Stimulated activated CD8-positive, alpha-beta memory T cell treated with anti-CD3 and anti-CD28 coated beads, Interleukin-2, amount 100 ng/mL, for 48 hours (primary cell): ENCODE measurements at regions not wholly inside any gene's neighbourhood (a gene's known extent, or its start where the extent isn't known, plus 50 kb on each side); places are given as distances from the start of the nearest gene placed in this dataset.
A peak's percentile ranks its signal among the peaks of the same experiment; 100 is the strongest.
"Not testable (repeated sequence)": the region's sequence is repeated elsewhere in the genome, so short reads cannot be mapped to it uniquely, and the experiment has no call there.

ENCODE experiments used
- DNase-seq, 2 donors: peaks; one replicate each; pipeline ENCODE4 v3.0.0-alpha.2; 2020; ENCODE audit warnings: low read depth in 2 of 2

DNA sequence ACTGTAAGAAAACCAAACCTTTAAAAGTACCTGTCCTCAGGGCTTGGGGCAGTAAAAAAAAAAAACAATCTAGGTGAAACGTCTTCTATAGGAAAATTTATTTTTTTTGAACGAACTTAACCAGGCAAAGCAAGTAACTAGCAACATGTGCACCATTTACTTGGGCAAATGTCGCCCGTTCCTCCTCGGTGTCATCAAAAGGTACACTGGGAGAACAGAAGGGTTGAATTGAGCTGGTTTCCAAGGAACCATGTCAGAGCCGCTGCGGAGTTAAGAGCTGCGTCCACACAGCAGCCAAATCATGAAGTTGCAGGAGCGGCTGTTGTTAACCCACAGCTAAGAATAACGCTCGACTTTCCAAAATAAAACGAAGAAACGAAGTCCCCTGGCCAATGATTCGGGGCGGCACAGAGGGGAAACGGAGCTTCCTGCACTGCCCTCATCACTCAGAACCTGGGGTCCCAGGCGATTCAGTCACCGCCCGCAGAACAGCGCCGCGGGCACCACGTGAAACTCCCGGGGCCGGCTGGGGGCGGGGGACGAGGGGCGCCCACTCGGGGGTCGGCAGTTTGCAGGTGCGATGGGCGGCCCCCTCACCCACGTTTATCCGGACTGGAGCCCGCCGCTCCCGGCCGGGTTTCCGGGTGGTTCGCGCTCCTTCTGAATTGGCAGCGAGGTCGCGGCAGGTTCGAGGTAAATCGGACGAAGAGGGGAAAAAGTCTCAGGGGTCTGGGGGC lies 53.6 kb upstream of the PLGLB1 start:
- peak; percentile 22 to 30 for DNase-seq

DNA sequence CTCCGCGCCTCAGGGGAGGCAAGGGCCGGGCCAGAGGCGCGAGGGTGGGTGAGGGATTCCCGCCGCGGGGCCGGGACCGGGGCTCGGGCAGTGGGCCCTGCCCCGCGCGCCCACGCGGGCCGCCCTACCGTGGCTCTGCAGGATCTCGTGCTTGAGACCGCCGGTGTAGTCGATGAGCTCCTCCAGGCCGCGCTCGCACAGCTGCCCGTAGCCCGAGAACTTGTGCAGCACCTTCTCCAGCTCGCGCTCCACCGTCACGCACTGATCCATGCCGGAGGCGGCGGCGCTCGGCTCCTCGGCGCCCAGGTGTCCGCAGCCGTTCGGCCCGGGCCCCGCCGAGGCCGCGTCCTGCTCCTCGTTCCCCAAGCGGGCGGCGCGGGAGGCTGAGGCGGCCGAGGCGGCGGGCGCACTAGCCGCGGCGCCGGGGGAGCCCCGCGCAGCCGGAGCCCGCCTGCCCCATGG lies 54.2 kb upstream of the PLGLB1 start:
- peak; percentile 22 to 40 for DNase-seq

DNA sequence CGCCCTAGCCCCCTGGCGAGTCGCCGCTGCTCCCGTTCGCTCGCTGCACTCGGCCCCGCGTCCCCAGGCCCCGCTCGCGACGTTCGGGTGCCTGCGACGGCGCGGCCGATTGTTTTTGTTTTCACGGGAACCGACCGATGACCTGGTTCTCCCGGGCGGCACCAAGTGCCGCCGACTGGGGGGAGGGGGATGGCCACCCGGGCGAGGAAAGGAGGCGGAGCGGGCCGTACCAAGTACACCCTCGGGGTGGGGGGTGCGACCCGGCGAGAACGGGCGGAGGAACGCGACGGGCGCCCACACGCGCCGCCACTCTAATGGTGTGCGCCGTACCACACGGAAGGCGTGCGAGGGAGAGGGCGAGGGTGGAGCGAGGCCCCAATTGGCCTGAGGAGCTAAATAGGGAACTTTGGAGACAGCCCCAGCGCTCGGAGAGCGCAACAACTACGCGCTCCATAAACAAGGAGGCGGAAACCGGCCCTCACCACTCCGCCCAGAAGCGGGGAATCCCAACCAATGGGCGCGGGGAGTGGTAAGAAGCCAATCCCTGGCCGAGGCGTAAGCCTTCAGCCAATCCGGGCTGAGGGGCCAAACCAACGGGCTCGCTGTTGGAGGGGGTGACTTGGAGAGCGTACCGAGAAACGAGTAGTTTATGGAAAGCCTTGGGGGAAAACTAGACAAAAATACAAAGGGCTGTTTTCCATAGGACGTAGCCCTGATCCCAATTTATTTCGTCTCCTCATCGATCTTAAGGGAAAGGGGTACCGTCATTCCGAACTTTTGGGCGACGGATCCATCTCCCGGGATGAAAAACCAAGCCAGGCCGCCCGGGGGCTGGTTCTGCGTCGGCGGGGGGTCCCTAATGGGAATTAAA lies 54.8 kb upstream of the PLGLB1 start:
- peak; percentile 76 to 88 for DNase-seq

DNA sequence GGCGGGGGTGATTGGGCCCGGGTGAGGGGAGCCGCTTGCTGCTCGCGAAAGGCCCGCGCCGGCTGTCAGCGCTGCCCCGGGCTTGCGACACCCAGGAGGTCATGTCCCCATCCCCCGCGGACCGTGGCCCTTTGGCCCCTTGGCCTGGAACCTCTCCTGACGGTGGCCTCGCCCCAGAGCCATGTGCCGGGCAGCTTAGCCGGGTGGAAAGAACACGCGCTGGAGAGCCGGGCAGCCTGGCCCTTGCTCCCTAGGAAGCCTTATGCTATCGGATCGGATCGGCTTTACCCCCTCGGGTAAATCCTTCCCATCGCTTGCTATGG lies 55.4 kb upstream of the PLGLB1 start:
- not testable (repeated sequence) for DNase-seq

DNA sequence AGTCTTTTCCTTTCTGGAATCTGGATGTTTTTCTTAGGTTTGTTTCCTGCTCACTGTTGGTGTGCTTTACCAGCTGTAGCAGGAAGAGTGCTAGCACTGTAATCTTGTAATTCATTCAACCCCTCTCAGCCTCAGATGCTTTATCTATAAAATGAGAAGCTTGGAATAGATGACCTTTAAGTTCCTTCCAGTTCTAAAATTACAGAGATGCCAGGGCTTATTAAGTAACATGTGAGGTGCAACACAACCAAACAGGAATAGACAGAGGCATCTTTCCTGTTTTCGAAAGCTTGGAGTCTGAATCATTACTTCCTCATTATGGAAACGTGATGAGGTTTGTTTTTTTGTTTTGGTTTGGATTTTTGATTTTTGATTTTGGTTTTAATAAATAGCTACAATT lies 60.1 kb upstream of the PLGLB1 start:
- DNase-seq: not testable (repeated sequence)

DNA sequence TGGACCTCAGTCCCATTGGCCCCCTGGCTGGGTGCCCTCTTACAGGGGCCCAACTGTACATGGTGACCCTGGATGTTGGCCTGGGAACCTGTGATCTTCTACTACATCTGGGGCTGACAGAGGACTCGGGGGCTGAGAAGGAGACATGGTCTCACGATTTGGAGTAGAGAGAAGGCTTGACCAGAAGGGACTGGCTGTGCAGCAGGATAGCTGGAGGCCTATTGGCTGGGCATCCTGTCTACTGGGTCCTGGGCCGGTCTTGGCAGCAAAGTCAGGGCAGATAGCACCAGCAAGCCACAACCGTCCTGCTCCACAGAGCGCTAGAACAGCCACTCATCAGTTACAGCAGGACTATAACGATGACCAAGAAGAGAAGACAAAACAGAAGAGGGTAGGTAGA lies 66.4 kb upstream of the PLGLB1 start:
- not testable (repeated sequence) for DNase-seq

DNA sequence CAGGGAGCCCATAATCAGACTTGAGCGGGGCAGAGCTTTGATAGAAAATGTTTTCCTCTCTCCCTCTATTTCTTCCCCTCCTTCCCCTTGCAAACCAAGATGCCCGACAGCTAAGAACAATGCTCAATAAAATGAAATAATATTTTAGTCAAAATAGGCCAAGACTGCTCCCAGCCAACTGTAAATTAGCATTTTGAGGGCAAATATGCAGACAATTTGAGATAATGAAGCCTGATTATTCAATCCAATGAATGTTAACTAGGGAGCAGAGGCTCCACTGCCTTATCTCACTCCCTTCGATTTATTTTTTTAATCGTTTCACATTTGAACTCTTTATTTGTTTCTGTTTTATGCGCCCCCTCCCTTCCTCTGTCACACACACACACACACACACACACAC lies 67.8 kb upstream of the PLGLB1 start:
- not testable (repeated sequence) for DNase-seq

DNA sequence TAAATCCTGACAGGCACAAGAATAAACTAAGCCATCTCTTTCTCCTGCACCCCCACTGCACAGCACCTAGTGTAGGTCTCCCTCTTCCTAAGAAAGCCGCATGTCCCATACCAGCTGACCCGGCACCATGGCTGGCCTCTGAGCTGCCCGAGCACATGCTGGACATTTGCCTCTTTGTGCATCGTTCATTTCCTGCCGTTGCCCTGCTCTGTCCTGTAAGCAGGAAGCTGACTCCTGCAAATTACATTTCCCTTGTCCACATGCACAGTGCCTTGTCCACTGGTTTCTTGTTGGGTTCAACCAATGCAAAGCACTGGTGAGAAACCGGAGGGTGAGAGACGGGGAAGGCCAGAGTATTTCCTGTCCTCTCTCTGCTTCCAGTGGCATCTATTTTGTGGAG lies 71.6 kb upstream of the PLGLB1 start:
- not testable (repeated sequence) for DNase-seq

DNA sequence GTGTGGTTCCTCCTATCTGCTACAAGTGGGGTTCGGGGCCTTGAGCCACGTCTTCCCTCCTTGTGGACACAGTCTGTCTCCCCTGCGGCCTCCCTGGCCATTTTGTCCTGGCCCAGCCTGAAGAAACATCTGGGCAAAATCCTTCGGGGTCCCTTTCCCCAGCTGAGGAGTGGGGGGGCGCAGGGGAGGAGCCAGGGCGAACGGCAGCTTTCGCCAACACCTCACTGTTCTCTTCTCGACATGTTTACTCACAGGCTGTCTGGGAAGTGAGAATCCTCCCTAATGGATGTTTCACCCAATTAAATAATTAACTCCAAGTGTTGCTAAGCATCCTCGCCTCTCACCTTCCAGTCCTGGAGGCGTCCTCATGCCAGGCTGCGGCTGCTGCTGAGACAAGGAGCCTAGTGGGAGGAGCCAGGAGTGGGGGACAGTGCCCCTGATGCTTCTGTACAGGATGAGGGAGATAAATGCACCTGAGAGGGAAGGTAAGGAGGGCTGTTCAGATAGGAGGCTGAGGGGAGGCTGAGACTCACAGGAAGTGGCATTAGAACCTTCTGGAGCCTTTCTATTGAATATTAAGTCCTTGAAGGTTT lies 72.4 kb upstream of the PLGLB1 start:
- not testable (repeated sequence) for DNase-seq

DNA sequence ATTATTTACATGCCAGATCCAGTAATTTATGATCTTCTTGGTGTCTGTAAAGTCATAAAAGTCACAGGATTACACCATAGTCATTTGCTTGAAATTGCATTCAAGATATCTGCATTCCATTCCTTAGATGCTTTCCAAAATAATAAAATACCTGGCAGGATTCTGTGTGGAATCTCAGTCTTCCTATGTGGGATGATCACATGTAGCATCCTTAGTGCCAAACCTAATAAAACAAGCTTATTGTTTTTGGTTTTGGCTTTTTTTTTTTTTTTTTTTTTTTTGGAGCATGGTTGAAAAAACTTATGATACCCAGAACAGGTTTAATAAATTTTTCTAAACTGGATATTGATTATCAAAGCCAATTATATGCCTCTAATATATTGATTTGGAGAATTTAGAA lies 74.2 kb upstream of the PLGLB1 start:
- DNase-seq: not testable (repeated sequence)

DNA sequence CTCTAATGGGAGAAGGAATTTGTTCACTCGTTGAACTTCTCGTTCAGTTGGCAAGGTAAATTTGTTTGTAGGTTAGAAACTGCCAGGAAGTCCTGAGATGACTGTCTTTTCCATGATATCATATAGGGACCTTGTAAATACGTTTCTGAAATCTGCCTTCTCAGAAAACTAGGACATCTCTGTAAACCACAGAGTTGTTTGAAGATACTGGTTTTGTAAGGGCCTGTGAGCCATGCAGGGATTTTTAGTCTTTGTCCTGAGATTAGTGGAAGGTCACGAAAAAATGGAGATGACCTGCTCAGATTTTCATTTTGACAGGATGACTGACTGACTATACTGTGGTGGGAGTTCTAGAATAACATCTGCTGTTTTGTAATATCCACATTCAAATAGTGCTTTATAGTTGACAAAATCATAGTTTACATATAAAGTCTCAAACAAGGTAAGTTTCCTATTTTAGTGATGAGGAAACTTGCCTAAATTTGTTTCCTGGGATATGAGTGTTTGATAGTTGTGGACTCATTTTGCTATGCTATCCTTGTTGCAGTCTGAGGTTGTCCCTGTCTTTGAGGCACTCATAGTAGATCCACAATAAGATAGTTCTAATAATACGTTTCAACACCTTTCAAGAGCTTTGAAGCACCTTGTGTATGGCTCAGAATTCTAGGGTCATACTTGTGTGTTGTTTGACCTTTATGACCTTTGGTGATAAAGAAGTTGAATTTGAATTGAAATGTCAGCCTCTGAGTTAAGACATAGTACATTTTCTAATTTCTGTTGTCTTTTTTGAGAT lies 107.3 kb upstream of the PLGLB1 start:
- not testable (repeated sequence) for DNase-seq

DNA sequence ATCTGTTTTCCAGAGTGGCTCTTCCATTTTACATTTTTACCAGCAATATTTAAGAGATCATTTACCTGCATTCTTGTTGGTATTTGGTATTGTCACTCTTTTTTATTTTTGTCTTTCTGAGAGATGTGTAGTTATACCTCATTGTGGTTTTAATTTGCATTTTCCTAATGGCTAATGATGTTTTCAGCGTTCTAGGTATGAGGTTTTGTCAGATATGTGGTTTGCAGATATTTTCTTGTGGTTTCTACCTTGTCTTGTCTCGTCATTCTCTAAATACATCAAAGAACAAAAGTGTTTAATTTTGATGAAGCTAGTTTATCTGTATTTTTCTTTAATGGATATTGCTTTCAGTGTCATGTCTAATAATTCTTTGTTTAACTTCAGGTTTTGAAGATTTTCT lies 110.9 kb upstream of the PLGLB1 start:
- not testable (repeated sequence) for DNase-seq

DNA sequence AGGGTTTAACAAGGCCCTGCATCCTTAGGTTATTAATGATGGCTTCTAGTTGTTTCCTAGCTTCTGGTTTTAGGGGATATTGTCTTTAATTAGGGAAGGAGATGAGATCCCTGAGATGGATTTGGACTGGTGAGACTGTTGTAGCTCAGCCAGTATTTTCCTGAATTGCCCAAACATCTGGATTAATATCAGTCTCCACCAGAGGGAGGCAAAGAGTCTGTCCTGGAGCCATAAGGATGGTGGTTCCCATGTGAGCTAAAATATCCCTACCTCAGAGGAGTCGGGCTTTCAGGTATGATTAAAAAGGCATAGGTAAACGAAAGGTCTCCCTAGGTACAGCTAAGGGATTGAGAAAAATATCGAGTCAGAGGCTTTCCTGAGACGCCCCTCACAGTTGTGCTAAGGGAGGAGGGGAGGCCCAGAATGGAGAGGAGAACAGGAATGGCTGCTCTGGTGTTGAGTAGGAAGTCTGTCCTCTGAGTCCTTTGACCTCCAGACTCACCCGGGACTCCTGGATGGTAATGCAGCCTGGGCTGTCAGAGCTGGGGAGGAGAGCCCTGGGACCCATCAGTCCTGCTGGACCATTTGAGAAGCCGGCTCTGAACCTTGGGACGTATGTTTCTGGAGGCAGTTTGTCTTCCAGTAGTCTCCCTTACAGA lies 130.3 kb upstream of the PLGLB1 start:
- not testable (repeated sequence) for DNase-seq

DNA sequence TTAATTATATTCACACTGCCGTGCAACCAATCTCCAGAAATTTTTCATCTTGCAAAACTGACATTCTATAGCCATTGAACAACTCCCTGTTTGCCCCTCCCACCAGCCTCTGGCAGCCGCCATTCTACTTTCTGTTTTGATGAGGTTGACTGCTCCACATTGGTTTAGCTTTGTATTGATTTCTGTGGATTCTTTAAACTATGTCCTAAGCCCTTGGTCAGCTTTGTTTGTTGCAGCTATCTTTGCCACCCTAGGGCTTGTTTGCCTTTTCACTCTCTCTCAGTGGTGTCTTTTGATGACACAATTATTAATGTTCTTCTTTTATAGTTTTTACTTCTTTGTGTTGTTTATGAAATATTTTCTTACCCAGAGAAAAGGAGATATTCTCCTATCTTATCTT lies 152.8 kb upstream of the PLGLB1 start:
- not testable (repeated sequence) for DNase-seq

DNA sequence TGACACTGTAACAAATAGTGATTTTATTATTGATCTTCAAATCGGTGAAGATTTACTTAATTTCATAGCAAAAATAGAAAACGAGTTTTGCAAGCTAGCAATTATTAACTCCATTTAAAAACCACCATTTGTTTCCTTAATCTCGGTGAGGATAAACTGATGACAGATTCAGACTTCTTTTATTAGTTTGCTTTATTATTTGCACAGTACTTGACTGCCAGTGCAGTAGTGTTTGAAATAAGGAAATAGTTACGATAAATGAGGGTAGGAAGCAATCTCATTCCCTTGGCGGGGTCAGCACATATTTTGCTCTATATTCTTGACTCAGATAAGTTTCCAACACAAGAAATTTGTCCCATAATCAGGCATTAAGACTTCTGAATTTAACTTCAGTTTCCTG lies 161.7 kb upstream of the PLGLB1 start:
- not testable (repeated sequence) for DNase-seq

DNA sequence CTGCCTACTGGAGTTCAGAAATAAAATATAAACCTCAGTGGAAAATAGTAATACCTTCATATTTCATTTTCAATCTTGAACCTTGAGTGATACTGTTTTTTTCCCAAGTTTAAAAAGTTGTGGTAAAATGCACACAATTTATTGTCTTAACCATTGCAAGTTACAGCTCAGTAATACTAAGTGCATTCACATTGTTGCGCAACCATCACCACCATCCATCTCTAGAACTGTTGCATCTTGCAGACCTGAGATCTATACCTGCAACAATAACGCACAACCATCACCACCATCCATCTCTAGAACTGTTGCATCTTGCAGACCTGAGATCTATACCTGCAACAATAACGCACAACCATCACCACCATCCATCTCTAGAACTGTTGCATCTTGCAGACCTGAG lies 162.6 kb upstream of the PLGLB1 start:
- DNase-seq: not testable (repeated sequence)

DNA sequence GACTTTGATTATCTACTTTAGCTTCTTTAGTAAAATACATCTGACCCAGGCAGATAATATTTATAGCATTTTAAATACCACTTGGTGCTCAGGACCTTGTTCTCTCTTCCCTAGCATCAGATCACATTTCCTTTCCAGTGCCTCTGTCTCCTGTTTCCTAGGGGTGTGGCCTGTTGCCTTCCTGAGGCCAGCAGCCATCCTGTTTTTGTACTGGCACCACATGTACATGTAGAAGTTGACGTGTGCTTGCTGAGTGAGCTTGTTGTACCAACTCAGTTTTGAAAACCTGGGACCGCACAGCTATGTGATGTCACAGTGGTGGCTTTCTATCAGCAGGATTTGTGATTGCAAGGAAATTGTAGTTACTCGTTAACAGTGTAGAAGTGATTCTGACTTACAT lies 167.6 kb upstream of the PLGLB1 start:
- DNase-seq: not testable (repeated sequence)

DNA sequence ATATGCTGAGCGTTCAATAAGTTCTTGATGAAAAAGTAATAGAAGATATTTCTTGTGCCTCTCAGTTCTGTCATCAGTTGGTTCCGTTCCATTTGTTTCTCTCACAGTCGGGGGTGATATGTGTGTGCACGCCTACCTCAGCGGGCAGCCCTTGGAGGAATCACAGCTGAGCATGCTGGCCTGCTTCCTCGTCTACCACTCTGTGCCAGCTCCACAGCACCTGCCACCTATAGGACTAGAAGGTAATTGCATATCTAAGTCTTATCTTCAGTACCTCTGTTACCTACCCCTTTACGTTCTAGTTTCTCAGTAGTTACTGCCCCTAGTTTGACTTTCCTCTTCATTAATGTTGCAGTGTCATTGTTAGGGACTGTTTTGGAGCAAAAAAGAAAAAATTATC lies 171.7 kb upstream of the PLGLB1 start:
- DNase-seq: not testable (repeated sequence)

DNA sequence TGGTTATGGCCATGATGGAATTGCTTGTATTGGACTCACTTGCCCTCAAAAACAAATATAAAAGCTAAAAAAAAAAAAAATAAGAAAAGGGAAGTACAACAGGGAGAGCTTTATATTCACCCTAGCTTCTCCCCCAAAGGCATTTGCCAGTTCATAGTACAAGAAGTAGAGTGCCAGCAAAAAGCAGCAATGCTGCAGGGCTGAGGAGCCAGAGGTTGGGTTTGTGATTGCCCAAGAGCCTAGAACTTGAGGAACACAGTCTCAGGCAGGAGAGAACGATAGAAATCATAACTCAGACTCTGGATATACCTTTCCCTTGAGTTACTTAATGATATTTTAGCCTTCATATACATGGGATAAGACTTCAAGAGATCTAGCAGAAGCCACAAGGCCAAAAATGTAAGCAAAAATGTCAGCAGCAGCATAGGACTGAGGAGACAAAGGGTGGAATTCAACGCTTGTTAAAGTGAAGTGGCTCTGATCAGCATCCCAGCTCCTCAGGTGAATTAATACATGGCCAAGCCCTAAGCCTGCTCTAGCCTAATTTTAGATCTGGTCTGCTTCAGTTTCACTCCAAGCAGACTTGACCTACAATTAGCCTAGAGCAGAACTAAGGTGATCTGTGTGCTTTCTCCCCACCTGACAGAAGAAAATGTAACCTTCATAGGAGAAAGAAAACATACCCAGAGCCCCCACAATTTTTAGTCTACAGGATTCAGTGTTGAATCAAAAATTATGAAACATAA lies 172.8 kb upstream of the PLGLB1 start:
- not testable (repeated sequence) for DNase-seq

DNA sequence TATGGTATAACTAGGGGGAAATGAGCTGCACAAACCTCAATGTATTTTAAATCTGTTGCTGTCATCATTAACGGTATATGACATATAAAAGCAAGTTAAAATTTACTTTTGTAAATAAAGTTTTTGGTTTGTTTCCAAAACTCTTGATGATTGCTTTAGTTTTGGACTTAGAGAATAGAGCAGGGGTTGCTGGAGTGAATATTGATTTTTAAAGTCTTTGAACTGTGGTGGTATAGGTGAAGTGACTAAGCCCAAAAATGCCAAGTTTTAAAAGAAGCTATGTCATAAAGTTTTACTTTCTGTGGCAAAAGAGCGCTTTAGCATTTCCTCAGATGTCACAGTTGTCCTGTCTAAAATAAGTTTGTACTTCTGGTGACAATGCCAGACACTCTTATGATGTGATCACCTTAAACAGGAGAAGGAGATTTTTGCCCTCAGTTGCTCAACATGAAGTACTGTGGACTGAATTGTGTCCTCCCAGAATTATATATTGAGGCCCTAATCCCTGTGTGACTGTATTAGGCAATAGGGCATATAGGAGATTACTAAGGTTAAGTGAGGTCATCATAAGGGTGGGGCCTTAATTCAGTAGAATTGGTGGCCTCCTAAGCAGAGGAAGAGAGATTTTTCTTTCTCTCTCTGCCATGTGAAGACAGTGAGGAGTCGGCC lies 175.2 kb upstream of the PLGLB1 start:
- not testable (repeated sequence) for DNase-seq
